Pons (tissue), 1 donor: ENCODE measurements at regions not wholly inside any gene's neighbourhood (a gene's known extent, or its start where the extent isn't known, plus 50 kb on each side); places are given as distances from the start of the nearest gene placed in this dataset.
A peak's percentile ranks its signal among the peaks of the same experiment; 100 is the strongest.

Experiments used
- DNase-seq: peaks from one replicate; pipeline ENCODE4 v3.0.0-alpha.2; 2016; ENCODE audit warnings: low spot score

GRCh38 chr14:76926521-76927251, 100.5 kb downstream of the LRRC74A start:
- DNase-seq = no peak

- DNase-seq = no peak
These were observed 98.9 kb downstream of the LRRC74A start for GRCh38 chr14:76925097-76925441.

- peak; percentile 54 for DNase-seq
These were observed 98.3 kb downstream of the LRRC74A start for GRCh38 chr14:76924371-76925096.

GRCh38 chr14:76923431-76924370, 97.5 kb downstream of the LRRC74A start:
- DNase-seq = no peak

GRCh38 chr14:76922584-76922983, 96.4 kb downstream of the LRRC74A start:
- DNase-seq = no peak

GRCh38 chr14:76922092-76922491, 95.9 kb downstream of the LRRC74A start:
- no peak for DNase-seq

GRCh38 chr14:76921088-76921399, 94.8 kb downstream of the LRRC74A start:
- DNase-seq = no peak

- no peak for DNase-seq
These were observed 94.3 kb downstream of the LRRC74A start for GRCh38 chr14:76920331-76921087.

GRCh38 chr14:76919431-76920330, 93.5 kb downstream of the LRRC74A start:
- no peak for DNase-seq
